HEK293 (cell line): ENCODE measurements at regions not wholly inside any gene's neighbourhood (a gene's known extent, or its start where the extent isn't known, plus 50 kb on each side); places are given as distances from the start of the nearest gene placed in this dataset.

Experiments
- CTCF ChIA-PET: fragments of 350-600 bp; formaldehyde crosslinking; extraction: SDS; loops from one replicate; lab custom pipeline; 2021; ENCODE audit warnings: antibody characterized with exemption; lab: Yijun Ruan, JAX
- POLR2A ChIA-PET: fragments of 300-600 bp; formaldehyde crosslinking; extraction: SDS; loops from one replicate; lab custom pipeline; 2020; ENCODE audit warnings: antibody characterized with exemption, inconsistent platforms; lab: Yijun Ruan, JAX
- H3K27ac ChIP-seq: fragments of 200-500 bp; sonication (Bioruptor generic); 2 replicates; pipeline ENCODE4 v1.5.1; 2014; ENCODE audit warnings: low read depth, low read length, control low read depth, inconsistent platforms; ENCODE audit errors: extremely low read depth
- H3K36me3 ChIP-seq, 2 experiments: fragments of 200-500 bp in 1 of 2; sonication (Bioruptor generic) in 1 of 2; 1 replicate in 1 of 2; 2 replicates in 1 of 2; pipeline ENCODE4 v1.5.1; 2014 to 2017; ENCODE audit warnings: inconsistent platforms in 2 of 2, low read length in 2 of 2; ENCODE audit not compliant: control insufficient read depth in 2 of 2, insufficient read depth in 1 of 2
- H3K4me1 ChIP-seq: fragments of 200-500 bp; sonication (Bioruptor generic); 2 replicates; pipeline ENCODE4 v1.5.1; 2014; ENCODE audit warnings: mild to moderate bottlenecking, low read length, inconsistent platforms; ENCODE audit not compliant: control insufficient read depth, insufficient read depth
- H3K4me3 ChIP-seq: 2 replicates; pipeline ENCODE4 v1.5.1; 2011; ENCODE audit warnings: low read depth, mild to moderate bottlenecking, control low read depth, low read length, moderate library complexity
- H3K9me3 ChIP-seq: fragments of 200-500 bp; sonication (Bioruptor generic); 2 replicates; pipeline ENCODE4 v1.5.1; 2014; ENCODE audit warnings: low read depth, low read length, inconsistent platforms; ENCODE audit not compliant: control insufficient read depth, insufficient read depth
- ELK4 ChIP-seq: IDR thresholded peaks from 2 replicates; pipeline ENCODE4 v1.6.1; 2011; ENCODE audit warnings: mild to moderate bottlenecking, low read depth, low read length, borderline replicate concordance
- REPIN1 ChIP-seq: fragments of 450-650 bp; formaldehyde crosslinking; IDR thresholded peaks from 2 replicates; pipeline ENCODE4 v1.5.1; 2017; ENCODE audit warnings: missing biosample characterization, missing genetic modification characterization, low read depth
- ZBTB10 ChIP-seq: fragments of 450-650 bp; formaldehyde crosslinking; IDR thresholded peaks from 2 replicates; pipeline ENCODE4 v1.5.1; 2016; ENCODE audit warnings: missing biosample characterization, missing genetic modification characterization
- ZNF280C ChIP-seq: fragments of 450-650 bp; formaldehyde crosslinking; IDR thresholded peaks from 2 replicates; pipeline ENCODE4 v1.5.1; 2016; ENCODE audit warnings: missing biosample characterization, missing genetic modification characterization
- ZNF280D ChIP-seq: fragments of 450-650 bp; formaldehyde crosslinking; IDR thresholded peaks from 2 replicates; pipeline ENCODE4 v1.5.1; 2016; ENCODE audit warnings: missing biosample characterization, missing genetic modification characterization
- ZSCAN30 ChIP-seq: fragments of 450-650 bp; IDR thresholded peaks from 2 replicates; pipeline ENCODE4 v1.5.1; 2018; ENCODE audit warnings: missing biosample characterization, mild to moderate bottlenecking, missing genetic modification characterization, moderate library complexity
- ZSCAN4 ChIP-seq: fragments of 450-650 bp; formaldehyde crosslinking; IDR thresholded peaks from 2 replicates; pipeline ENCODE4 v1.5.1; 2017; ENCODE audit warnings: missing biosample characterization, missing genetic modification characterization
- TF ChIP-seq, protein P1 (sequence below): fragments of 450-650 bp; formaldehyde crosslinking; IDR thresholded peaks from 2 replicates; pipeline ENCODE4 v1.5.1; 2016; ENCODE audit warnings: missing biosample characterization, missing genetic modification characterization
- TF ChIP-seq, protein P2 (sequence below): fragments of 450-650 bp; formaldehyde crosslinking; IDR thresholded peaks from 2 replicates; pipeline ENCODE4 v1.5.1; 2016; ENCODE audit warnings: missing biosample characterization, missing genetic modification characterization, low read depth

DNA sequence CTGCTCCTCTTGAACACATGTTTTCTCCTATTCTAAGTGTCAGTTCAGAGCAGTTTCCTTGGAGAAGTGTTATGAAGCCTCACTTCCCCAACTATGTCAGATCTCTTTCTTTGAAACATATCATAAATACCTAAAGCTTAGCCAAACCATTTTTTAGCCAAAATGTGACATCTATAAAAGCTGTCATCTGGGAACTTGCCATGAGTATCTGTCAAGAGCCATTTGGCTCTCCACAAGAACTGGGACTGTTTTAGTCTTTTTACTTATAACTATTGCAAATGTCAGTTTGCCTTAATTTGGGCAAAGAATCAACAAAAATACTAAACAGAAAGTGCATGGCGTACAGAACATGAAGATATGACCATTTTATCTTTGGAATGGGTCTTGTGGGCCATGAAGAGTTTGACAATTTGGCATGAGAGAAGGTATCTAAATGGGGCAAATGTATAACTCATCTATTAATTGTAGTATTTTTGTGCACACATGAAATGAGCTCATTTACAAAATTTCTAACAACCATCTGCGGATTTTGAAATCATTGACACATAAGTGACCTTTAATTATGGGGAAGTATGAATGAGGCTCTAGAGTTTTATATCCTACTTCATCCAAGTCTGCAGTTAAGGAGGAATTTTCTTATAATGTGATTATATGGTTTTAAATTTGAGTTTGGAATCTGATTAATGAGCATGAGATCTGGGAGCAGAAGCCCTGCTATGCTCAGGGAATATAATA is 129.1 kb upstream of the PACRGL start:
- POLR2A ChIA-PET: no interaction called here
- Histone ChIP-seq H3K27ac (no peak overlapping the region), H3K36me3 (peaks cover 0 to 90% of the 10 kb centered on the region in 2 experiments; a peak in 1 of 3 replicates), H3K9me3 (no peaks in the 10 kb centered on the region), H3K4me1 (no peaks in the 10 kb centered on the region), H3K4me3 (no peak overlapping the region)
- TF ChIP-seq ZSCAN4 (tag by site-specific recombination) (no peak), ELK4 (no peak)
- TF ChIP-seq, protein P1, sequence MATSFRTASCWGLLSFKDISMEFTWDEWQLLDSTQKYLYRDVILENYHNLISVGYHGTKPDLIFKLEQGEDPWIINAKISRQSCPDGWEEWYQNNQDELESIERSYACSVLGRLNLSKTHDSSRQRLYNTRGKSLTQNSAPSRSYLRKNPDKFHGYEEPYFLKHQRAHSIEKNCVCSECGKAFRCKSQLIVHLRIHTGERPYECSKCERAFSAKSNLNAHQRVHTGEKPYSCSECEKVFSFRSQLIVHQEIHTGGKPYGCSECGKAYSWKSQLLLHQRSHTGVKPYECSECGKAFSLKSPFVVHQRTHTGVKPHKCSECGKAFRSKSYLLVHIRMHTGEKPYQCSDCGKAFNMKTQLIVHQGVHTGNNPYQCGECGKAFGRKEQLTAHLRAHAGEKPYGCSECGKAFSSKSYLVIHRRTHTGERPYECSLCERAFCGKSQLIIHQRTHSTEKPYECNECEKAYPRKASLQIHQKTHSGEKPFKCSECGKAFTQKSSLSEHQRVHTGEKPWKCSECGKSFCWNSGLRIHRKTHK (tag by site-specific recombination): no peak
- TF ChIP-seq, protein P2, sequence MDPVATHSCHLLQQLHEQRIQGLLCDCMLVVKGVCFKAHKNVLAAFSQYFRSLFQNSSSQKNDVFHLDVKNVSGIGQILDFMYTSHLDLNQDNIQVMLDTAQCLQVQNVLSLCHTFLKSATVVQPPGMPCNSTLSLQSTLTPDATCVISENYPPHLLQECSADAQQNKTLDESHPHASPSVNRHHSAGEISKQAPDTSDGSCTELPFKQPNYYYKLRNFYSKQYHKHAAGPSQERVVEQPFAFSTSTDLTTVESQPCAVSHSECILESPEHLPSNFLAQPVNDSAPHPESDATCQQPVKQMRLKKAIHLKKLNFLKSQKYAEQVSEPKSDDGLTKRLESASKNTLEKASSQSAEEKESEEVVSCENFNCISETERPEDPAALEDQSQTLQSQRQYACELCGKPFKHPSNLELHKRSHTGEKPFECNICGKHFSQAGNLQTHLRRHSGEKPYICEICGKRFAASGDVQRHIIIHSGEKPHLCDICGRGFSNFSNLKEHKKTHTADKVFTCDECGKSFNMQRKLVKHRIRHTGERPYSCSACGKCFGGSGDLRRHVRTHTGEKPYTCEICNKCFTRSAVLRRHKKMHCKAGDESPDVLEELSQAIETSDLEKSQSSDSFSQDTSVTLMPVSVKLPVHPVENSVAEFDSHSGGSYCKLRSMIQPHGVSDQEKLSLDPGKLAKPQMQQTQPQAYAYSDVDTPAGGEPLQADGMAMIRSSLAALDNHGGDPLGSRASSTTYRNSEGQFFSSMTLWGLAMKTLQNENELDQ (tag by site-specific recombination): no peak
- CTCF ChIA-PET: interaction anchor here (0.6 to 1.1 kb wide), 2 partner anchors 11 to 46 kb away, joined by 3 read pairs; no protein-coding TSS in a partner anchor

GRCh38 chr4:20572976-20573375 is 127.3 kb upstream of the PACRGL start:
- no peak overlapping the region for H3K4me3 ChIP-seq
- peaks cover 0 to 90% of the 10 kb centered on the region in 2 experiments; a peak in 1 of 3 replicates for H3K36me3 ChIP-seq
- ChIA-PET CTCF (no interaction called here), POLR2A (no interaction called here)
- TF ChIP-seq ZNF280C (no peak), ZSCAN30 (no peak), ZBTB10 (tag by site-specific recombination) (no peak), REPIN1 (tag by site-specific recombination) (no peak), ZNF280D (tag by site-specific recombination) (no peak)
- H3K4me1 ChIP-seq: no peaks in the 10 kb centered on the region
- H3K9me3 ChIP-seq: no peaks in the 10 kb centered on the region
- no peak overlapping the region for H3K27ac ChIP-seq
